Fibroblast of skin of abdomen (primary cell): ENCODE measurements at regions not wholly inside any gene's neighbourhood (a gene's known extent, or its start where the extent isn't known, plus 50 kb on each side); places are given as distances from the start of the nearest gene placed in this dataset.

Experiments
- DNase-seq: peaks from one replicate; pipeline ENCODE4 v3.0.0-alpha.2; 2013

DNA sequence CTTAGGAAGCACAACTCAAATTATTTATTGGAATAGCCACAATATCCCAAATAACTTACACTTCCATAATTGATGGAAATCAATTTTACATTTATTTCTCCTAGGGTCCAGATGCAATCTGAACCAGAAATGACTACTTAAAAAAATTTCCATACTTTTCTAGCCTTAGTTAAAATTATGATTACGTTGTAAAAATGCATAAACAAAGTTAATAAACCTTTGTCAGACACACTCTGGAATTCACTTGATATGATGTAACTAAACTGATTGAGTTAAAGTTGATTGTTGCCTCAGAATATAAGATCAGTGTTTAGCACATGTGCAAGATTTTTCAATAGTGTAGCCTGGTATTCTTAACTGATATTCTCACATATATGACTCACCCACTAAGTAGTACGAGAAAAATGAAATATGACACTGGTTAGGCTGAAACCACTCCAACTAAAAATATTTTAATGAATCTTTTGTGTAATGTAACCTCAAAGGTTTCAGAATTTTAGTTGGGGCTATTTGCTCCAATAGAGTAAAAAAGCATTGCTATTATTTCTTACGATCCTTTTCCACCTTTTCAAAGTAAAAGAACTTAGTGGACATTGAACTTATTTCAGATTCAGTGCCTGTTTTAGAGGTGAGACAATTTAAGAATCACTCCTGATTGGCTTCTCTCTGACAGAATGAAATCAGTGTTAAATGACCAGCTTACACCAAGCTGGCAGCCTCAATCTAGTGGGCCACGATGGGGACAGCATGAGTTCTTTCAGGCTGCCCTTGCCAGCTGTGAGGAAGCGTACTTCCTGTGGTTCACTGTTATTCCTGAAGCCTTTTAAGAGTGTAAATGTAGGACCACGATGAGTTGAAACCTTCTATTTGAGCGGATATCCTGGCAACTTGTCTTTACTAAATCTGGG is 277.2 kb upstream of the CDH9 start:
- DNase-seq, result peak; percentile 85

DNA sequence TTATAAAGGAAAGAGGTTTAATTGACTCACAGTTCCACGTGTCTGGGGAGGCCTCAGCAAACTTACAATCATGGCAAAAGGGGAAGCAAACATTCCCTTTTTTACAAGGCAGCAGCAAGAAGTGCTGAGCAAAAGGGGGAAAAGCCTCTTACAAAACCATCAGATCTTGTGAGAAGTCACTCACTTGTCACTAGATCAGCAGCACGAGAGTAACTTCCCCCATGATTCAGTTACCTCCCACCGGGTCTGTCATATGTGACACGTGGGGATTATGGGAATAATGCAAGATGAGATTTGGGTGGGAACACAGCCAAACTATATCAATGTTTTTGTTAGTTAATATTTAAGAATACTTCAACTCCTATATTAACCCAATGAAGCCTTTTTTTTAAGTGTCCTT is 275.2 kb upstream of the CDH9 start:
- no peak for DNase-seq

DNA sequence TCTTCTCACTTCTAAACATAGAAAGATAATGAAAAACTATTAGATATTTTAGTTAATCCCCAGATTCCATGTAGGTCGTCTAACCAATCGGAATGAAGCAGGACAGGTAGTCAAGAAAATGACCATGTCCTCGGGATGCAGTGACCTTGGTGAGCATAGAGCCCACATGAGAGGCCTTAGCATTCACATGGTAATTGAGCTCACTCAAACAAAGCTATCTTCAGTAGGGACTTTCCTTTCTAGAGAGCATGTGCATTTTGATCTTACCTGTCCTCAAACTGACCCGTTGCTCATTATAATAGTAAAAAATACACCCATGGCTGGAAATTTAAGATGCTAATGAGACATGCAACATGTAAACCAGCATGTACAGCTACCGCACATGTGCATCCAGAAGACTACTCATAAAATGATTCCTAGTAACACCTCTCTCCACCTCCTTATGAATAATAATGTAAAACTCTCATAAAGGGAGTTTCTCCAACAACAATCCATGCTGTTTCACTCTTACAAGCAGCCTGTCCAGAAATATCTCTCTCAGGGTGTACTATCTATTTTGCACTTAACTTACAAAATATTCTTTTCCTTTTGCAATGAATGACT is 274.0 kb upstream of the CDH9 start:
- no peak for DNase-seq

DNA sequence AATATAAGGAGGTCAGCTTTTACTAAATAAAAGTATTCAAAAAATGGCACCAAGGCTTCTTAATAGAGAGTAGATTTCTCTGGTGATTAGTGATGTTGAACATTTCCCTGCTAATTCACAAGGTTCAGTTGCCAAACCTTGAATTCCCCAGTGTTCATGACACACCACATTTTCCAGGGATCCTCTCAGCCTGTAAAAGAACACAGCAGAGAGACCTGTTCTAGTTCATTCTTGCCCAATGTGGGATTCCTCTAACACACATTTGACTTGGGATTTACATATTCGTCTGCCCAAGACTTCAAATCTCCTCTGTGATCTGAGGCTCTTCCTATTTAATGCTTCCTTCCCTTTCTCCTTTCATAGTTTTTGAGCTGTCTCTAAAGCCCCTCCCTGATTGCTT is 273.2 kb upstream of the CDH9 start:
- DNase-seq, result peak; percentile 68

DNA sequence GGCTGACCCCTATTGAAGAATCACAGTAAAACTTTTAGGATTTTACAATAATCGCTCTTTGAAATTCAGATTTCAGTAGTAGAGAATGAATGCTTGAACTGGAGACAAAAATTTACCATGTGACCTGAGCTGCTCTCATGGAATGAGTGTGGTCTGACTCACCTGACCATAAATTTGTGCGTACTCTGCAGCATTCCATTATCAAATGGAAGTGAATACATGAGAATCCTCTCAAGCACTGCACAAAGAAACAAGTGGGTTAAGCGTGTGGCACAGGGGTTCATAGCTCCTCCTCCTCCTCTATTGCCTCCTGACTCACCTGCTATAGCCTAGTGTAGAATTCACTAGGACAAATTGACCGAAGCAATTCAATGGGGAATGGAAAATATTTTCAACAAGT is 269.8 kb upstream of the CDH9 start:
- DNase-seq, result peak; percentile 49

DNA sequence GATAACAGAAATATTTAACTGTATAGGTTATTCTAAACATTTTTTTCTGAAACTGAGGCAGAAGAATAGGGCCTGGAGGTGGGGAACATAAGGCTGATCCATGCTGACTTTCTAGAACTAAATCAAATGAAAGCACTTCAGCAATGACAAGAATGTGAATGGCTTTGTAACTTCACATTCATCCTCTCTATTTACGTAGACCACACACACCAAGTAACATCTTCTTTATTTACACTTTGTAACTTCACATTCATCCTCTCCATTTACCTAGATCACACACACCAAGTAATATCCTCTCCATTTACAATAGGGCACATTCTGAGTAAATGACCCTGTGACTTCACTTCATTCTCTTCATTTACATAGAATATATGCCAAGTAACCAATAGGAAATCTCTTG is 251.8 kb upstream of the CDH9 start:
- peak; percentile 30 for DNase-seq

DNA sequence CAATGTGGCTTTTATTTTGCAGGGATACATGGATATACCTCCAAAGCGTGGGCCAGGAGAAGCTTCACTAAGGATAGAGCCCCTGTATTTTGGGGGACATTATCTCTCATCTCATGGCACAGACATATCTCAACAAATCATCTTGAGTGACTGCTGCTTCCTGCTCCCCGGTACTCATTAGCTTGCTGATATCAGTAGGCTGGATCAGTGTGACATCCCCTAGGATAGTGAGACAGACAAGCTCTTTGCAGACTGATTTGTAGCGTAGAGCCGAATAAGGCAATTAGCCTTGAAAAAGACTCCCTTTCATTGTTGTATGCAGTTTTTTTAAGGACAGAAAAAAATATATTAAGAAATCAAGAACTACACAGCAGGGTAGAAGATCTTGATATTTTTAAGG is 237.7 kb upstream of the CDH9 start:
- DNase-seq, result no peak

DNA sequence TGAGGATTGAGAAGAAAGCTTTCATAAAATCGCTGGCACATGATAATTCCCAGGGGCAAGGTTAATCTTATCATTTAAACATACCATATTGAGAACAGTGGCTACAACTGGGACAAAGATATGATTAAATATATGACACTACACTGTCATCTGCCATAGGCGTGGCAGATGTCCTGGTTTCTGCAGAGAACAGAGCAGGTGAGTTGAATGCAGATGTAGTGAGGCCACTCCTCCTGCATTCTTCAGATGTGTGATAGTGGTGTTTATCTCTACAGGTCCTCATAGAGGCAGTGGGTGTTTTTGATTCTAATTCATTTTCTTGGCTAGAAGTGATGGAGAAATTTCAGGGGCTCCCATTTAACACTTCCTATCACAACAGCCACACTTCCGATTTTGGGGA is 237.0 kb upstream of the CDH9 start:
- no peak for DNase-seq

DNA sequence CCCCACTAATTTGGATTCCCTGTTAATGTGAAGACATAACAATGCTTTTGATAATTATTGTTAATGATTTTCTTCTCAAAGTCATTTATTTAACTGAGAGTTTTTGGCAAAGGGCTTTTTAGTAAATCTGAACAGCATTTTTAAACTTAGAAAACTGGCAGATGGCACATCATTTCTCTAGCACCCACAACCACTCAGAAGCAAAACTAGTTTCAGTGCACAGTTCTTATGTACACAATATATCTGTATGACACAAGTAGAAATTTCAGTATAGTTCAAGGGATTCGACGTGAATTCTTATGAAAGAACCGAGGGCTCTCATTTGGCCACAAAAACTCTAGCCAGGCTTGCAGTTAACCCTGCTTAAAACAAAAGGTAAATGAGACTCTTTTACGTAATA is 231.4 kb upstream of the CDH9 start:
- DNase-seq, result no peak

DNA sequence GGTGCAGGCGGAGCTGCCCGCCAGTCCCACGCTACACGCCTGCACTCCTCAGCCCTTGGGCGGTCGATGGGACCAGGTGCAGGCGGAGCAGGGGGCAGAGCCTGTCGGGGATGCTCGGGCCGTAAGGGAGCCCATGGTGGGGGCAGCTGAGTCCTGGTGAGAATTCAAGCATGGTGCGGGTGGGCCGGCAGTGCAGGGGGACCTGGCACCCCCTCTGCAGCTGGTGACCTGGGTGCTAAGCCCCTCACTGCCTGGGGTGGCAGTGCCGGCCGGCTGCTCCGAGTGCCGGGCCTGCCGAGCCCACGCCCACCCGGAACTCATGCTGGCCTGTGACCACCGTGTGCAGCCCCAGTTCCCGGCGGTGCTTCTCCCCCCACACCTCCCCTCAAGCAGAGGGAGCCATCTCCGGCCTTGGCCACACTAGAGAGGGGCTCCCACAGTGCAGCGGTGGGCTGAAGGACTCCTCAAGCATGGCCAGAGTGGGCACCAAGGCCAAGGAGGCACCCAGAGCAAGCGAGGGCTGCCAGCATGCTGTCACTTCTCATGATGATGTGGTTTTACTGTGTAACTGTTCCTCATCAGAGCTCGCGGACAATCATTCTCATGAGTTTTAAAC is 228.9 kb upstream of the CDH9 start:
- DNase-seq, result no peak

DNA sequence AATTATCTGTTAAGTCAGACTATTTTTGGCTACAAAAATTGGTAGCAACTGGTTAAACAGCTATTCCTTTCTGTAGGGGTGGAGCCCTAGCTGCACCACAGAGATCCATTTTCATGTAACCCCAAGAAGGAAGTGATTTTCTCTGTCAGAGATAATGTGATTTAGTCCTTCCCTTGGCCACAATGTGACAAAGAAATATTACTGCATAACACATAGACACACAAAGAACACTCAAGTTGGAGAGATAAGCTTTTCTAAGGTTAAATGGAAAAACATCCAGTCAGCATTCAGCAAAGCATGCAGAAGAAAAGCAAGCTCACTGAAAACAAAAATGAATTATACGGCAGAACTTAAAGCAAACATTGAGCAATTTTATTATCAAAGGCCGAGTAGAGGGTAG is 227.8 kb upstream of the CDH9 start:
- DNase-seq, result peak; percentile 69

DNA sequence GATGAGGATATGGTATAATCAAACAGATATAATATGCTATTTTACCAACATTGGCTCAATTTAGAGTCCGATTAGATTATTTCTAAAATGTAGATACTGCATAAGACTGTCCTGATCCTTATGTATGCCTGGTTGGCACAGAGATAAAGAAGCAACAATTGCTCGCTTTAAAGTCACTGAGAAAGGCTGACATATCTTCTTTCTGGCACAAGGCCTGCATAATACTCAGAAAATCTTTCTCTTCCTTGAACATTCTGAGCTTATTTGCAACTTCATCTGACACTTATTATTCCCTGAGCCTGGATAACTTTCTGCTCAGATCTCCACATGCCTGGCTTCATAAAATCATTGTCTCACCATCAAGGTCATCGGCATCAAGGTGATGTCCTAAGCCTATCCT is 219.3 kb upstream of the CDH9 start:
- no peak for DNase-seq

DNA sequence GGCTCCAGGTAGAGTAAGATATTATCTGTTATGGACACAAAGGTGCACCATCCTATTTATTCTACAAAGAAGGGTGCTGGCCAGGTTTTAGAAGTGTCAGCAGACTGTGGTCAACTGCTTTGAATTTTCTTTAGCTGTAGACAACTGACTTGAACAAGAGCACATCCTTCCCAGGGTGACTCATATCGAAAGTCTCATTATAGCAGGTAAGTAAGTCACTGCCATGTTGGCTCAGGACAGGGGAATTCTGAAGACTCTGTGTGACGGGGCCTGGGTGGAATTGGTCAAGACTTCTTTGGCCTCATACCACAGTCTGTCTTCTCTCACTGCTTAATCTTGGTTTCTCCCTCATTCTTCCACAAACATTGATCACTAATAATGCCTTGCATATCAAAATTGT is 214.5 kb upstream of the CDH9 start:
- DNase-seq, result no peak

DNA sequence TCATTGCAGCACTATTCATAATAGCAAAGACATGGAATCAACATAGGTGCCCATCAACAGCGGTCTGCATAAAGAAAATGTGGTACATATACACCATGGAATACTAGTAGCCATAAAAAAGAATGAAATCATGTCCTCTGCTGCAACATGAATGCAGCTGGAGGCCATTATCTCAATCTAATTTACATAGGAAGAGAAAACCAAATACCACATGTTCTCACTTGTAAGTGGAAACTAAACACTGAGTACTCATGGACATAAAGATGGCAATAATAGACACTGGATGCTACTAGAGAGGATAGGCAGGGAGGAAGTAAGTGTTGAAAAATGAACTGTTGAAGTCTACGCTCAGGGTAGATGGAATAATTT is 203.9 kb upstream of the CDH9 start:
- DNase-seq, result no peak

DNA sequence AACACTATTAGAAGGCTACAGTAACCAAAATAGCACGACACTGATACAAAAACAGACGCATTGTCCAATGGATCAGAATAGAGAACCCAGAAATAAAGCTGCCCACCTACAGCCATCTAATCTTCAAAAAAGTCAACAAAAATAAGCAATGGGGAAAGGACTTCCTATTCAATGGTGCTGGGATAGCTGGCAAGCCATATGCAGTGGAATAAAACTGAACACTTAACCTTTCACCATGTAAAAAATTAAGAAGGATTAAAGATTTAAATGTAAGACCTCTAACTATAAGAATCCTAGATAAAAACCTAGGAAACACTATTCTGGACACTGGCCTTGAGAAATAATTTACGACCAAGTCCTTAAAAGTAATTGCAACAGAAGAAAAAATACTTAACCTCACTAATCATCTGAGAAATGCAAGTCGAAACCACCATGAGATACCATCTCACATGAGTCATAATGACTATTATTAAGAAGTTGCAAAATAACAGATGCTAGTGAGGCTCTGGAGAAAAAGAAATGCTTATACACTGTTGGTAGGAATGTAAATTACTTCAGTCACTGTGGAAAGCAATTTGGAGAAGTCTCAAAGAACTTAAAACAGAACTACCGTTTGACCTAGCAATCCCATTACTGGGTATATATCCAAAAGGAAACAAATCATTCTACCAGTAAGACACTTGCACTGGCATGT is 203.3 kb upstream of the CDH9 start:
- DNase-seq, result peak; percentile 99

DNA sequence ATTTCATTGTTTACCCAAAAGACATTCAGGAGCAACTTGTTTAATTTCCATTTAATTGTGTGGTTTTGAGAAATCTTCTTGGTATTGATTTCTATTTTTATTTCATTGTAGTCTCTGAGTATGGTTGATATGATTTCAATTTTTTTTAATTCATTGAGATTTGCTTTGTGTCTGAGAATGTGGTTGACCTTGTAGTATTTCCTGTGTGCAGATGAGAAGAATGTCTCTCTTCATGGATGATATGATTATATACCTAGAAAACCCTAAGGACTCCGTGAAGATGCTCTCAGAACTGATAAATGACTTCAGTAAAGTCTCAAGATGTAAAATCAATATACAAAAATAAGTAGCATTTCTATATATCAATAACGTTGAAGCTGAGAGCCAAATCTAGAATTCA is 202.4 kb upstream of the CDH9 start:
- peak; percentile 5 for DNase-seq

DNA sequence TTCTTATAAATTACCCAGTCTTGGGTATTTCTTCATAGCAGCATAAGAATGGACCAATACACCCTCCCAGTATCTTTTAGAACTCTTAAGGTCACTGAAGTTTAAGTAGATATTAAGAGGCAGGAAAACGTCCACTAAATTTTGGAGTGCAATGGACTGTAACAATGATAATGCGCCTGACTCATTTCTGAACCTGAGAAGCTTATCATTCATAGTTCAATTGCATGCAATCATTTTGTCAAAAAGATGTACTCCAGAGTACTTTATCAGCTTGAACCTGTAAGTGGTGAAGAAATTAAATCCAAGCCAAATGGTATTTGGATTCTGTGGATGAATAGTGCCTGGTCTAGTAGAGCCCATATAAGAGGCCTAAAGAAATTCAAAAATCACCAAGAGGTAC is 196.5 kb upstream of the CDH9 start:
- DNase-seq, result no peak

DNA sequence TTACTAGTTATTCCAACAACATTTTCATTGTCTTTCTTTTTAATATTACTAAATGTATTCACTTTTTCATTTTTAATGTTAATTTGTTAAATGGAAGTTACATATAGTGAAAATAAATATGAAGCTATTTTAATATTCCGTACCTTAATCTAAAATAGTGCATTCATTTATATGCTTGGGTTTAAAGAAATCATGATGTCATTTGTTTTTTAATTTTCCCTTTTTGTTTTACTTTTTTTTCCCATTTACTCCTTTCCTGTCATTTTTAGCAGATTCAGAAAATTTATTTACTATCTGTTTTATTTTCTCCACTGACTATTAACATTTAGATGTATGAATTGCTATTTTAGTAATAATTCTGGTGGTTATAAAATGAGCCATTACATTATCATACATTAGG is 183.0 kb upstream of the CDH9 start:
- no peak for DNase-seq

DNA sequence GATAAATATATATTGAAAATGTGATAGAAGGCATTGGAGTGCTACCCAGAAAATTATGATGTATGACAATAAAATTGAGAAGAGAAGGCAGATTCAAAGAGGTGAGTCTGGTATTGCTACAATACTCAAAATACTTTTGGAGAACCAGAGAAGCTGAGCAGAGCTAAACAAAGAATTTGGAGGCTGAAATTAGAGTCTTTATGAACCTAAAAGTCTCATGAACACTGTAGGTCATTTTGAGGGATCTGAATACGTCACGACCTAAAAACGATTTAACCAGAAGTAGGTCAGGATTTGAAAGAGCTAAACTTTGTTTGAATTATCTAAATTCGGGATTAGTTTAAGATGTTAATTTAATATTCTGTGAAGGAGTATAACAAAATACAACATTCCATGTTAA is 182.4 kb upstream of the CDH9 start:
- no peak for DNase-seq

DNA sequence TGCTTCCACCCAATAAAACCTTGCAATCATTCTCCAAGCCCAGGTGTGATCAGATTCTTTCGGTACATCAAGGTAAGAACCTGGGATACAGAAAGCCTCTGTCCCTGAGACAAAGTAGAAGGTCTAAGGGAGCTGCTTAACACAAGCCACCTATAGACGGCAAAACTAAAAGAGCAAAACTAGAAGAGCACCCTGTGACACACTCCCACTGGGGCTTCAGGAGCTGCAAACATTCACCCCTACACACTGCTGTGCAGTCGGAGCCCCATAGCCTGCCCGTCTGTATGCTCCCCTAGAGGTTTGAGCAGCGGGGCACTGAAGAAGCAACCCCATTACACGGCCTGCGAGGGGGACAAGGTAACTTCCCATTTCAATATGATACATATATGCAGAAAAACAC is 179.6 kb upstream of the CDH9 start:
- DNase-seq, result no peak

DNA sequence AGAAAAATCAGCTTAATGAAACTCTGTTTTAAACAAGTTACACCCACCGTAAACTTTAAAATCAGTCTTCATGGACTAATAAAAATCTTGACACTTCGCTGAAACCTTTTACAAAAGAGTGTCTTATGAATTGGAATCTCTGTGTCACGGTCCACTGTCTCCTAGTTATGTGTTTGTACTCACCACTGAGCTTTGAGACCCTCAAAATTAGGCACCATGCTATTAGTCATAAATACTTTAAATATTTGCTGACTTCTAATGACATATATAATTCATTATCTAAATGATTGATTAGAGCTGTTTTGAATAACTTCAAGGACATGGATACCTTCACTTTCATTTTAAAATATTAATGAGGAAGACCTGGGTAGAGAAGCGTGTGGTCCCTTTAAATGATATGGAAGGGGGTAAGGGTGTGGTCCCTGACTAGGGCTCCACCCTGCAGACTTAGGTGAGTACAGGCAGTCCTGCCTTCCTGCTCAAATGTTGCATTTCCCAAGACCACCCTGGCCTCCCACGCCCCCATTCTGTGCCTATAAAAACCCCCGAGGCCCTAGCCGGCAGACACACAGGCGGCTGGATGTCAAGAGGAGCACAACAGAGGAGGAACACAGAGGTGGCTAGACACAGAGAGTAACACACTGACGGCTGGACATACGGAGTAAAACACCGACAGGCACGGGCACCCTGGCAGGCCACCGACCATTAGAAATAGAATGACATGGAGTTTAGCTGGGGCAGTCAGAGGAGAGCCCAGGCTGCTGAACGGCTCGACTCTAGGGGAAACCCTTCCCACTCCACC is 179.0 kb upstream of the CDH9 start:
- peak; percentile 4 for DNase-seq

DNA sequence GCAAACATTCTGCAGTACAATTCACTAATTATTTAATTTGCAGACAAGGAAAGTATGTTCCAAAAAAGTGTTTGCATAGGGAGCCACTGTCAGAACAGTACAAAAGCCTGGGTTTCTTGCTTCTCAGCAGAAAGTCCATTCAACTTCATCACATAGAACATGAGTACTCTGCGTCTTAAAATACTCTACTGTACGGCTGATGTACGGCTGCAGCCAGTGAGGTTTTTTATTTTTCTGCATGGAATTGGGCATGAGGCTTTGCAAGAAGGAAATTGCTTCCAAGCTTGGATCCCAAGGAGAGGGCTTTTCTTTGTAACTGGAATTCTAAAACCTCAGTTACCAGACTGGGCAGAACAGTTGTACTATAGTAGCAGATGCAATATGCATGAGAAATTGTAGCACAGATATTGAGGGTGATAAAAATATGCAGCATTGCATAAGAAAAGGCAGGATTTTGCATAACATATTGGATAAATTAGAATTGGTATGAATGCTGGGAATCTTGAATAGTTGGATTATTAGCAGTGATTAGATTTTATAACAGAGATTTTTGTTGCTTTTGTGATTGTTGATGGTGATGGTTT is 178.1 kb upstream of the CDH9 start:
- DNase-seq, result peak; percentile 62
